ENCODE measurements at regions not wholly inside any gene's neighbourhood (a gene's known extent, or its start where the extent isn't known, plus 50 kb on each side); places are given as distances from the start of the nearest gene placed in this dataset.

DNA sequence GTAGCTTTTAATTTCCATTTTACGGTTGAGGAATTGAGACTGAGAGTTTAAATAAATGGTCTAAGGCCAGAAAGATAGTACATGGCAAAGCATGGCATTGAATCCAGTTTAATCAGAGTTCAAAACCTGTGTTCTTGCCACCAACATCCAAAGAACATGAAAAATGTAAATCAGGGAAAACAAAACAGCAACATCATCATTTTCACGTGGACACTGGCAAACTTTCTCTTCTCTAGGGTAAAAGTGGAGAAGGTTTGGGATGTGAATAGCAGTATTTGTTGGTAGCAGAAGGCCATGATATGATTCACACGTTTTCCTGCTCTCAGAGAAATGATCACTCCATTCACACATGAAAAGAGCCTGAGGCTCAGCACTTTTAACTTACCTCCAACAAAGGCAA, 357.7 kb downstream of the UQCRFS1 start (continued):
- TF ChIP-seq, protein P1, sequence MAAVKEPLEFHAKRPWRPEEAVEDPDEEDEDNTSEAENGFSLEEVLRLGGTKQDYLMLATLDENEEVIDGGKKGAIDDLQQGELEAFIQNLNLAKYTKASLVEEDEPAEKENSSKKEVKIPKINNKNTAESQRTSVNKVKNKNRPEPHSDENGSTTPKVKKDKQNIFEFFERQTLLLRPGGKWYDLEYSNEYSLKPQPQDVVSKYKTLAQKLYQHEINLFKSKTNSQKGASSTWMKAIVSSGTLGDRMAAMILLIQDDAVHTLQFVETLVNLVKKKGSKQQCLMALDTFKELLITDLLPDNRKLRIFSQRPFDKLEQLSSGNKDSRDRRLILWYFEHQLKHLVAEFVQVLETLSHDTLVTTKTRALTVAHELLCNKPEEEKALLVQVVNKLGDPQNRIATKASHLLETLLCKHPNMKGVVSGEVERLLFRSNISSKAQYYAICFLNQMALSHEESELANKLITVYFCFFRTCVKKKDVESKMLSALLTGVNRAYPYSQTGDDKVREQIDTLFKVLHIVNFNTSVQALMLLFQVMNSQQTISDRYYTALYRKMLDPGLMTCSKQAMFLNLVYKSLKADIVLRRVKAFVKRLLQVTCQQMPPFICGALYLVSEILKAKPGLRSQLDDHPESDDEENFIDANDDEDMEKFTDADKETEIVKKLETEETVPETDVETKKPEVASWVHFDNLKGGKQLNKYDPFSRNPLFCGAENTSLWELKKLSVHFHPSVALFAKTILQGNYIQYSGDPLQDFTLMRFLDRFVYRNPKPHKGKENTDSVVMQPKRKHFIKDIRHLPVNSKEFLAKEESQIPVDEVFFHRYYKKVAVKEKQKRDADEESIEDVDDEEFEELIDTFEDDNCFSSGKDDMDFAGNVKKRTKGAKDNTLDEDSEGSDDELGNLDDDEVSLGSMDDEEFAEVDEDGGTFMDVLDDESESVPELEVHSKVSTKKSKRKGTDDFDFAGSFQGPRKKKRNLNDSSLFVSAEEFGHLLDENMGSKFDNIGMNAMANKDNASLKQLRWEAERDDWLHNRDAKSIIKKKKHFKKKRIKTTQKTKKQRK (IDR thresholded peaks at IDR 0.05; ENCODE audit: low read depth, low read length): no peak
- TF ChIP-seq SIX5 (IDR thresholded peaks at IDR 0.05; ENCODE audit: low read depth, low read length, severe bottlenecking) (no peak), ZNF274 (IDR thresholded peaks at IDR 0.05; ENCODE audit: insufficient read depth, insufficient read length) (no peak), ESRRA (IDR thresholded peaks at IDR 0.05; ENCODE audit: low read length) (no peak), ETV6 (conservative IDR thresholded peaks at IDR 0.05 in 1 of 2, IDR thresholded peaks at IDR 0.05 in 1 of 2; ENCODE audit: borderline replicate concordance in 1 of 2, low read depth in 1 of 2) (no peak), MTA2 (IDR thresholded peaks at IDR 0.05; ENCODE audit: low read depth) (no peak)

DNA sequence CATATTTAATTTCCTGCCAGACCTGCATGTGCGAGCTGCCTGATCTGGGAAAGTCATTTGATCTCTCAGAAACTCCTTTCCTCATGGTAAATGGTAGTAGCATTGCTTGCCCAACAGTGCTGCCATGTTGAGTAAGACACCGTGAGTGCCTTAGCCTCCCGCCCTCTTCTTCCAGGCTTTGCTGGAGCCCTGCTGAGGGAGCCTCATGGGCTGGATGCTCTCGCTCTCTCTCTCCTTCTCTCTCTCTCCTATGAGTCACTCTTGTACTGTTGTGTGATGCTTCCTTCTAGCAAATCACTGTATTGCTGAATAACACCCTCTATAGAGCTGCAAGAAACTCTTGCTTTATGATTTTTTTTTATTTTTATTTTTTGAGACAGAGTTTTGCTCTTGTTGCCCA, 365.5 kb downstream of the UQCRFS1 start:
- Histone ChIP-seq H2AFZ (ENCODE audit: control insufficient read depth, low read depth, low read length) (no peak overlapping the region), H3K4me3 (no peak overlapping the region), H3K4me2 (ENCODE audit: control insufficient read depth, insufficient read depth) (no peak overlapping the region), H3K9me3 (replicated peaks; ENCODE audit: control insufficient read depth, insufficient read depth, low read length) (no peaks in the 10 kb centered on the region; the same call in 2 of the 3 replicates), H4K20me1 (ENCODE audit: control insufficient read depth, insufficient read depth) (no peaks in the 10 kb centered on the region), H3K27ac (ENCODE audit: control insufficient read depth, insufficient read depth) (no peak overlapping the region), H3K27me3 (replicated peaks in 1 of 2; ENCODE audit: control insufficient read depth in 2 of 2, insufficient read depth in 2 of 2, low read length in 1 of 2) (no peaks in the 10 kb centered on the region), H3K4me1 (ENCODE audit: control insufficient read depth, insufficient read depth, low read length) (no peaks in the 10 kb centered on the region), H3K79me2 (ENCODE audit: control insufficient read depth, insufficient read depth, low read length) (no peaks in the 10 kb centered on the region), H3K9ac (ENCODE audit: control insufficient read depth, insufficient read depth, low read length) (no peak overlapping the region), H3K36me3 (ENCODE audit: control insufficient read depth in 2 of 2, insufficient read depth in 2 of 2, low read length in 1 of 2) (no peaks in the 10 kb centered on the region)
- ChIA-PET RAD21 (ENCODE audit: unreplicated experiment) (no interaction called here), POLR2A (no interaction called here), SMC1A (ENCODE audit: uncharacterized antibody, unreplicated experiment) (no interaction called here), CTCF (no interaction called here)
- no TSS peak for BruUV-seq (replicated peaks)
- DNase-seq (ENCODE audit: low read depth, low spot score) (no peak), ATAC-seq (no peak), FAIRE-seq (no peak)
- in situ Hi-C loops (cut with MboI) (no loop called here), intact Hi-C loops (cut with micrococcal nuclease; ENCODE audit: unreplicated experiment) (no loop called here)
- WGBS (ENCODE audit: insufficient coverage, insufficient replicate concordance, low lambda C conversion rate, missing lambda C conversion rate): 40% methylated on average over 4 of the region's 4 CpGs
- TF ChIP-seq EGR1 (IDR thresholded peaks at IDR 0.05; ENCODE audit: borderline replicate concordance in 1 of 2, low read depth in 2 of 2, low read length in 2 of 2) (no peak), DPF2 (IDR thresholded peaks at IDR 0.05) (no peak), KLF5 (IDR thresholded peaks at IDR 0.05; ENCODE audit: partially characterized antibody) (no peak)
- TF ChIP-seq, protein P2, sequence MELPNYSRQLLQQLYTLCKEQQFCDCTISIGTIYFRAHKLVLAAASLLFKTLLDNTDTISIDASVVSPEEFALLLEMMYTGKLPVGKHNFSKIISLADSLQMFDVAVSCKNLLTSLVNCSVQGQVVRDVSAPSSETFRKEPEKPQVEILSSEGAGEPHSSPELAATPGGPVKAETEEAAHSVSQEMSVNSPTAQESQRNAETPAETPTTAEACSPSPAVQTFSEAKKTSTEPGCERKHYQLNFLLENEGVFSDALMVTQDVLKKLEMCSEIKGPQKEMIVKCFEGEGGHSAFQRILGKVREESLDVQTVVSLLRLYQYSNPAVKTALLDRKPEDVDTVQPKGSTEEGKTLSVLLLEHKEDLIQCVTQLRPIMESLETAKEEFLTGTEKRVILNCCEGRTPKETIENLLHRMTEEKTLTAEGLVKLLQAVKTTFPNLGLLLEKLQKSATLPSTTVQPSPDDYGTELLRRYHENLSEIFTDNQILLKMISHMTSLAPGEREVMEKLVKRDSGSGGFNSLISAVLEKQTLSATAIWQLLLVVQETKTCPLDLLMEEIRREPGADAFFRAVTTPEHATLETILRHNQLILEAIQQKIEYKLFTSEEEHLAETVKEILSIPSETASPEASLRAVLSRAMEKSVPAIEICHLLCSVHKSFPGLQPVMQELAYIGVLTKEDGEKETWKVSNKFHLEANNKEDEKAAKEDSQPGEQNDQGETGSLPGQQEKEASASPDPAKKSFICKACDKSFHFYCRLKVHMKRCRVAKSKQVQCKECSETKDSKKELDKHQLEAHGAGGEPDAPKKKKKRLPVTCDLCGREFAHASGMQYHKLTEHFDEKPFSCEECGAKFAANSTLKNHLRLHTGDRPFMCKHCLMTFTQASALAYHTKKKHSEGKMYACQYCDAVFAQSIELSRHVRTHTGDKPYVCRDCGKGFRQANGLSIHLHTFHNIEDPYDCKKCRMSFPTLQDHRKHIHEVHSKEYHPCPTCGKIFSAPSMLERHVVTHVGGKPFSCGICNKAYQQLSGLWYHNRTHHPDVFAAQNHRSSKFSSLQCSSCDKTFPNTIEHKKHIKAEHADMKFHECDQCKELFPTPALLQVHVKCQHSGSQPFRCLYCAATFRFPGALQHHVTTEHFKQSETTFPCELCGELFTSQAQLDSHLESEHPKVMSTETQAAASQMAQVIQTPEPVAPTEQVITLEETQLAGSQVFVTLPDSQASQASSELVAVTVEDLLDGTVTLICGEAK (IDR thresholded peaks at IDR 0.05; ENCODE audit: borderline replicate concordance): no peak
- TF ChIP-seq, protein P3, sequence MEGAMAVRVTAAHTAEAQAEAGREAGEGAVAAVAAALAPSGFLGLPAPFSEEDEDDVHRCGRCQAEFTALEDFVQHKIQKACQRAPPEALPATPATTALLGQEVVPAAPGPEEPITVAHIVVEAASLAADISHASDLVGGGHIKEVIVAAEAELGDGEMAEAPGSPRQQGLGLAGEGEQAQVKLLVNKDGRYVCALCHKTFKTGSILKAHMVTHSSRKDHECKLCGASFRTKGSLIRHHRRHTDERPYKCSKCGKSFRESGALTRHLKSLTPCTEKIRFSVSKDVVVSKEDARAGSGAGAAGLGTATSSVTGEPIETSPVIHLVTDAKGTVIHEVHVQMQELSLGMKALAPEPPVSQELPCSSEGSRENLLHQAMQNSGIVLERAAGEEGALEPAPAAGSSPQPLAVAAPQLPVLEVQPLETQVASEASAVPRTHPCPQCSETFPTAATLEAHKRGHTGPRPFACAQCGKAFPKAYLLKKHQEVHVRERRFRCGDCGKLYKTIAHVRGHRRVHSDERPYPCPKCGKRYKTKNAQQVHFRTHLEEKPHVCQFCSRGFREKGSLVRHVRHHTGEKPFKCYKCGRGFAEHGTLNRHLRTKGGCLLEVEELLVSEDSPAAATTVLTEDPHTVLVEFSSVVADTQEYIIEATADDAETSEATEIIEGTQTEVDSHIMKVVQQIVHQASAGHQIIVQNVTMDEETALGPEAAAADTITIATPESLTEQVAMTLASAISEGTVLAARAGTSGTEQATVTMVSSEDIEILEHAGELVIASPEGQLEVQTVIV (IDR thresholded peaks at IDR 0.05; ENCODE audit: borderline replicate concordance, partially characterized antibody): no peak
- TF ChIP-seq, protein P4, sequence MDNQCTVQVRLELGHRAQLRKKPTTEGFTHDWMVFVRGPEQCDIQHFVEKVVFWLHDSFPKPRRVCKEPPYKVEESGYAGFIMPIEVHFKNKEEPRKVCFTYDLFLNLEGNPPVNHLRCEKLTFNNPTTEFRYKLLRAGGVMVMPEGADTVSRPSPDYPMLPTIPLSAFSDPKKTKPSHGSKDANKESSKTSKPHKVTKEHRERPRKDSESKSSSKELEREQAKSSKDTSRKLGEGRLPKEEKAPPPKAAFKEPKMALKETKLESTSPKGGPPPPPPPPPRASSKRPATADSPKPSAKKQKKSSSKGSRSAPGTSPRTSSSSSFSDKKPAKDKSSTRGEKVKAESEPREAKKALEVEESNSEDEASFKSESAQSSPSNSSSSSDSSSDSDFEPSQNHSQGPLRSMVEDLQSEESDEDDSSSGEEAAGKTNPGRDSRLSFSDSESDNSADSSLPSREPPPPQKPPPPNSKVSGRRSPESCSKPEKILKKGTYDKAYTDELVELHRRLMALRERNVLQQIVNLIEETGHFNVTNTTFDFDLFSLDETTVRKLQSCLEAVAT (IDR thresholded peaks at IDR 0.05): no peak
